Ovary (tissue), 7 donors: ENCODE measurements at regions not wholly inside any gene's neighbourhood (a gene's known extent, or its start where the extent isn't known, plus 50 kb on each side); places are given as distances from the start of the nearest gene placed in this dataset.
"Not testable (repeated sequence)": the region's sequence is repeated elsewhere in the genome, so short reads cannot be mapped to it uniquely, and the experiment has no call there.

ENCODE experiments used
- DNase-seq, 5 donors: peaks; one replicate each; pipeline ENCODE4 v3.0.0-alpha.2; 2019 to 2020
- H3K27ac ChIP-seq, 2 donors: fragments of 200-600 bp; one replicate each; pipeline versions ENCODE4 v1.5.1 to v1.8.0; 2019 to 2022
- H3K27me3 ChIP-seq: fragments of 200-600 bp; one replicate; pipeline ENCODE4 v1.8.0; 2022
- H3K36me3 ChIP-seq: fragments of 200-600 bp; sonication (generic); one replicate; pipeline ENCODE4 v1.5.1; 2019
- H3K4me1 ChIP-seq: one replicate; pipeline ENCODE4 v1.8.1; 2013; ENCODE audit warnings: mild to moderate bottlenecking, moderate library complexity; ENCODE audit not compliant: insufficient read depth
- H3K4me3 ChIP-seq: fragments of 200-600 bp; sonication (generic); one replicate; pipeline ENCODE4 v1.5.1; 2017
- H3K9me3 ChIP-seq, 2 donors: fragments of 200-600 bp in 1 of 2; sonication (generic) in 1 of 2; one replicate each; pipeline versions ENCODE4 v1.5.1 to v1.8.1; 2013 to 2019; ENCODE audit warnings: mild to moderate bottlenecking in 1 of 2, moderate library complexity in 1 of 2
- CTCF ChIP-seq, 3 donors: fragments of 450-650 bp in 2 of 3; fragments of 200-600 bp in 1 of 3; IDR thresholded peaks; one replicate each; pipeline versions ENCODE4 v1.5.1 to v1.8.0; 2016 to 2022; ENCODE audit warnings: antibody characterized with exemption in 3 of 3, mild to moderate bottlenecking in 1 of 3
- EP300 ChIP-seq: sonication (generic); formaldehyde crosslinking; IDR thresholded peaks from one replicate; pipeline ENCODE4 v1.6.1; 2017; ENCODE audit warnings: antibody characterized with exemption
- POLR2A ChIP-seq: fragments of 450-650 bp; IDR thresholded peaks from one replicate; pipeline ENCODE4 v1.6.1; 2017; ENCODE audit warnings: antibody characterized with exemption, mild to moderate bottlenecking, moderate library complexity
- WGBS, 3 donors: extraction: QIAGEN DNeasy Blood & Tissue Kit in 1 of 3; methylation state at CpG; one replicate each; pipeline versions ENCODE4 v1.1.5 to v1.1.7; 2013 to 2017; 5-methylcytosine and 5-hydroxymethylcytosine counted together
- intact Hi-C, 4 donors: fragments of 100-400 bp; cut with DNase I; formaldehyde crosslinking; loops; one replicate each; pipeline versions ENCODE4 v1.11.0 to v1.15.1; 2022 to 2023
- donor health status: DM: no; HTN: no; CAD: no; lungs with moderate emphysema.
- donor health status: DM: no; HTN: no; CAD: no.
- donor health status: Bipolar disorder and iron deficiency.
- donor health status: DM: no; HTN: no; CAD: no.
- donor health status: DM: yes; HTN: yes; CAD: no.

- Histone ChIP-seq H3K27me3 (no peaks in the 10 kb centered on the region), H3K27ac (no peak overlapping the region), H3K4me3 (no peak overlapping the region), H3K9me3 (no peaks in the 10 kb centered on the region), H3K4me1 (no peaks in the 10 kb centered on the region), H3K36me3 (no peaks in the 10 kb centered on the region)
- 89 to 92% (median 91%) methylated on average over 4 of the region's 4 CpGs for WGBS, 3 donors
- TF ChIP-seq POLR2A, result no peak
- TF ChIP-seq EP300, result no peak
- TF ChIP-seq CTCF (IDR thresholded peaks at IDR 0.05), result no peak
- DNase-seq, result no peak
- intact Hi-C loops, result no loop called here
Measured at GRCh38 chr10:30742471-30742870, 112.9 kb upstream of the LYZL2 start.

GRCh38 chr10:30740774-30741173, 111.2 kb upstream of the LYZL2 start:
- H3K9me3 ChIP-seq, H3K27ac ChIP-seq, H3K36me3 ChIP-seq, DNase-seq, intact Hi-C loops, H3K27me3 ChIP-seq, H3K4me1 ChIP-seq, H3K4me3 ChIP-seq: not testable (repeated sequence)
- 84 to 91% (median 90%) methylated on average over 1 of the region's 1 CpG for WGBS, 3 donors

GRCh38 chr10:30738416-30738815, 108.9 kb upstream of the LYZL2 start:
- DNase-seq, result no peak
- no peaks in the 10 kb centered on the region for H3K9me3 ChIP-seq
- no peaks in the 10 kb centered on the region for H3K36me3 ChIP-seq
- H3K4me3 ChIP-seq, result no peak overlapping the region
- TF ChIP-seq EP300, result no peak
- H3K27me3 ChIP-seq, result no peaks in the 10 kb centered on the region
- no peak overlapping the region for H3K27ac ChIP-seq
- intact Hi-C loops, result loop anchor here in 1 of 4 donors (5.0 kb wide), 1 partner anchor 1209 kb away; no protein-coding TSS in a partner anchor
- WGBS, 3 donors, result 88 to 95% (median 88%) methylated on average over 4 of the region's 4 CpGs
- H3K4me1 ChIP-seq, result no peaks in the 10 kb centered on the region

GRCh38 chr10:30737931-30738391, 108.4 kb upstream of the LYZL2 start:
- Histone ChIP-seq H3K36me3 (no peaks in the 10 kb centered on the region), H3K9me3 (no peaks in the 10 kb centered on the region), H3K4me3 (no peak overlapping the region), H3K27me3 (no peaks in the 10 kb centered on the region), H3K27ac (no peak overlapping the region), H3K4me1 (no peaks in the 10 kb centered on the region)
- WGBS, 3 donors, result 93 to 96% (median 95%) methylated on average over 11 of the region's 11 CpGs
- TF ChIP-seq CTCF (IDR thresholded peaks at IDR 0.05) (no peak), EP300 (no peak), POLR2A (no peak)
- intact Hi-C loops, result loop anchor here in 1 of 4 donors (5.0 kb wide), 1 partner anchor 1209 kb away; no protein-coding TSS in a partner anchor
- no peak for DNase-seq

- H3K4me3 ChIP-seq, result no peak overlapping the region
- WGBS, 3 donors, result 30 to 35% (median 32%) methylated on average over 10 of the region's 10 CpGs
- H3K27me3 ChIP-seq, result no peaks in the 10 kb centered on the region
- TF ChIP-seq POLR2A, result no peak
- TF ChIP-seq CTCF (IDR thresholded peaks at IDR 0.05), result no peak
- TF ChIP-seq EP300, result no peak
- H3K4me1 ChIP-seq, result no peaks in the 10 kb centered on the region
- H3K36me3 ChIP-seq, result no peaks in the 10 kb centered on the region
- no peaks in the 10 kb centered on the region for H3K9me3 ChIP-seq
- DNase-seq, result no peak
- intact Hi-C loops, result loop anchor here in 1 of 4 donors (5.0 kb wide), 1 partner anchor 1211 kb away; no protein-coding TSS in a partner anchor
- H3K27ac ChIP-seq, result no peak overlapping the region
Measured at GRCh38 chr10:30736685-30737232, 107.2 kb upstream of the LYZL2 start.
